ENCODE measurements at regions not wholly inside any gene's neighbourhood (a gene's known extent, or its start where the extent isn't known, plus 50 kb on each side); places are given as distances from the start of the nearest gene placed in this dataset.
A peak's percentile ranks its signal among the peaks of the same experiment; 100 is the strongest.

DNA sequence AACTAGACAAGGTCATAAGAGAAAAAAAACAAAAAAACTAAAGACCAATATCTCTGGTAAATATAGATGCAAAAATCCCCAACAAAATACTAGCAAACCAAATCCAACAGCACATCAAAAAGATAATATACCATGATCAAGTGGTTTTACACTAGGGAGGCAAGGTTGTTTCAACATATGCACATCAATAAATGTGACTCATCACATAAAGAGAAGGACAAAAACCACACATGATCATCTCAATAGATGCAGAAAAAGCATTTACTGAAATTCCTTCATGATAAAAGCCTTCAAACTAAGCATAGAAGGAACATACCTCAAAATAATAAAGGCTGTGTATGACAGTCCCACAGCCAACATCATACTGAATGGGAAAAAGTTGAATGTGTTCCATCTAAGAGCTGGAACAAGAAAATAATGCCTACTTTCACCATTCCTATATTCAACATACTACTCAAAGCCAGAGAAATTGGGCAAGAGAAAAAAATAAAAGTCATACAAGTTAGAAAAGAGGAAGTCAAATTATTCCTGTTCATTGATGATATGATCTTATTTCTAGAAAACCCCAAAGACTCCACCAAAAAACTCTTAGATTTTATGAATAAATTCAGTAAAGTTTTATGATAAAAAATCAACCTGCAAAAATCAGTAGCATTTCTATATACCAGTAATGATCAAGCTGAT is 72.2 kb upstream of the FAM169A start:
- TF ChIP-seq, protein P1, sequence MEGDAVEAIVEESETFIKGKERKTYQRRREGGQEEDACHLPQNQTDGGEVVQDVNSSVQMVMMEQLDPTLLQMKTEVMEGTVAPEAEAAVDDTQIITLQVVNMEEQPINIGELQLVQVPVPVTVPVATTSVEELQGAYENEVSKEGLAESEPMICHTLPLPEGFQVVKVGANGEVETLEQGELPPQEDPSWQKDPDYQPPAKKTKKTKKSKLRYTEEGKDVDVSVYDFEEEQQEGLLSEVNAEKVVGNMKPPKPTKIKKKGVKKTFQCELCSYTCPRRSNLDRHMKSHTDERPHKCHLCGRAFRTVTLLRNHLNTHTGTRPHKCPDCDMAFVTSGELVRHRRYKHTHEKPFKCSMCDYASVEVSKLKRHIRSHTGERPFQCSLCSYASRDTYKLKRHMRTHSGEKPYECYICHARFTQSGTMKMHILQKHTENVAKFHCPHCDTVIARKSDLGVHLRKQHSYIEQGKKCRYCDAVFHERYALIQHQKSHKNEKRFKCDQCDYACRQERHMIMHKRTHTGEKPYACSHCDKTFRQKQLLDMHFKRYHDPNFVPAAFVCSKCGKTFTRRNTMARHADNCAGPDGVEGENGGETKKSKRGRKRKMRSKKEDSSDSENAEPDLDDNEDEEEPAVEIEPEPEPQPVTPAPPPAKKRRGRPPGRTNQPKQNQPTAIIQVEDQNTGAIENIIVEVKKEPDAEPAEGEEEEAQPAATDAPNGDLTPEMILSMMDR (IDR thresholded peaks at IDR 0.05; ENCODE audit: unreplicated experiment), result no peak
- H3K4me3 Mint-ChIP-seq (ENCODE audit: unreplicated experiment), result no peak overlapping the region
- no peaks in the 10 kb centered on the region for H3K27me3 Mint-ChIP-seq (ENCODE audit: unreplicated experiment)
- no peaks in the 10 kb centered on the region for H3K36me3 Mint-ChIP-seq (ENCODE audit: low read depth, unreplicated experiment)
- DNase-seq (ENCODE audit: low spot score), result no peak
- H3K4me1 Mint-ChIP-seq (ENCODE audit: unreplicated experiment), result peaks cover 24% of the 10 kb centered on the region
- H3K27ac Mint-ChIP-seq (ENCODE audit: unreplicated experiment), result no peak overlapping the region
- H3K9me3 Mint-ChIP-seq (ENCODE audit: unreplicated experiment), result no peaks in the 10 kb centered on the region

DNA sequence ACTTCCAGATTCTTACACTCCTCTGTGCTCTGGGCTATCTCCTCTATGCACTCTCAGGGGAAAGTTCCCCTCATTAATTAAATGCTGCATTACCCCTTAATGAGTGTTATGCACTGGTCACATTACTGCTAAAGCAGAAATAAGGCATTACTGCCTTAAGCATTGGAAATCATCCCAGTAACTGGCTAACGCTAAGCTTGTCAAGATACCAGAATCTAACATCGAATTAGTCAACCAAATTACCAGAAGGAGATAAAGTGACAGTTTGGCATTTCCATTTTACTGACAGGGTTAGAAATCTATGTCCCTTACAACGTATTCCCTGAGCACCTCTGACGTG is 69.5 kb upstream of the FAM169A start:
- Mint-ChIP-seq H3K4me1 (ENCODE audit: unreplicated experiment) (peaks cover 31% of the 10 kb centered on the region), H3K9me3 (ENCODE audit: unreplicated experiment) (no peaks in the 10 kb centered on the region), H3K27me3 (ENCODE audit: unreplicated experiment) (no peaks in the 10 kb centered on the region), H3K36me3 (ENCODE audit: low read depth, unreplicated experiment) (no peaks in the 10 kb centered on the region), H3K27ac (ENCODE audit: unreplicated experiment) (peak overlapping the region; percentile 45), H3K4me3 (ENCODE audit: unreplicated experiment) (no peak overlapping the region)
- no peak for DNase-seq (ENCODE audit: low spot score)
- TF ChIP-seq, protein P1 (IDR thresholded peaks at IDR 0.05; ENCODE audit: unreplicated experiment), result no peak

DNA sequence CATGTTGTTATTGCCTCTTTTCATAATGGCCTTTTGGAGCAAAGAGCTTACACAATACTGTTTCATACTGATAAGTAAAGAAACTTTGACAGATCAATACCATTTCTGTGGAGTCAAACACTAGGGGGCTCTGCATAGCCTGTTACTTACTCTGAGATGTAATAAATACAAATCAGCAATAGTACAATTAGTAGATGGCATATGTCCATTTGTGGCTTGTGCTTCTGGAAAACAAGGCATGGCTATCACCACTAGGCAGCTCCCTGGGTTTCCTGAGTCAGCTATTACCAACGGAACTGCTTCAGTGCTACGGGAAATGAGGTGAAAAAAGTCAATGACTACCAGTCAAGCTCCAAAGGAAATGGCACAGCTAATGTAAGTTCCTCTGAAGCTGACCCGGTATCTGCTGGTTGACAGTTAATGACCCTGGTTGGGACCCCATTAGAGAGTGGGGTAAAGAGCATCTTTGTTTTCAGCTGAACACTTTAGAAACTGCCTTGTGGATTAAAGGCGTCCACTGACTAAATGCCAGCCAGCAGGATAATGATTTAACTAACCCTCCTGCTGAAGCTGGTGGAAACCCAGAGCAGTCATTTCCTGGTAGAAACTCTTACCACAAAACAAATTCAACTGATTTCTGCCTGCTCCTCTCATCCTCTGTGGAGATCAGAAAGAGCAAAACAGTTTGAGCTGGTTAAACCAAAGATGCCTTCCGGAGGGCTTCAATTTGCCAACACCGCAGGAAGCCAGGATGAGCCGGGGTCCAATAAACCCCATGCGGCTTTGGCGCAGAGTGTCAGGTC is 69.0 kb upstream of the FAM169A start:
- Mint-ChIP-seq H3K9me3 (ENCODE audit: unreplicated experiment) (no peaks in the 10 kb centered on the region), H3K4me3 (ENCODE audit: unreplicated experiment) (peak overlapping the region; percentile 0), H3K36me3 (ENCODE audit: low read depth, unreplicated experiment) (no peaks in the 10 kb centered on the region), H3K27ac (ENCODE audit: unreplicated experiment) (peak overlapping the region; percentile 75), H3K4me1 (ENCODE audit: unreplicated experiment) (peaks cover 31% of the 10 kb centered on the region), H3K27me3 (ENCODE audit: unreplicated experiment) (peaks cover 1% of the 10 kb centered on the region)
- peak; percentile 8 for DNase-seq (ENCODE audit: low spot score)
- TF ChIP-seq, protein P1 (IDR thresholded peaks at IDR 0.05; ENCODE audit: unreplicated experiment), result peak; percentile 13

DNA sequence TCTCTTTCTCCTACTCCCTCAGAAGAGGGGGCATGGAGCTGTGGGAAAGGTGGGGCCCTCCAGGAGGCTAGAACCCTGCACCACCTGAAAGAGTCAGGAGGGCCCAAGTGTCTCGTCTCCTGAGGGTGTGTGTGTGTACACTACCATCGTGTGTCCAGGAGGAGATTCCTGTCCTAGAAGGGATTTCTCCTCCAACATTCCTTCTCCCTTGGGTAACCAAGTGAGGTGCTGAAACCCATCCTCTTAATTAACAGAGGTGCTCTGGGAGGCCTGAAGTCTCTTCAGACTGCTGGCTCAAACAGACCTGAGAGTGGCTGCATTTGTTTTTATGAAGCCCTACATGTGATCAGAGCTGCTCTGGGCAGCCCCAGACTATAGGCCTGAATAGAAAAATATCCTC is 61.1 kb upstream of the FAM169A start:
- Mint-ChIP-seq H3K4me3 (ENCODE audit: unreplicated experiment) (no peak overlapping the region), H3K36me3 (ENCODE audit: low read depth, unreplicated experiment) (no peaks in the 10 kb centered on the region), H3K4me1 (ENCODE audit: unreplicated experiment) (no peaks in the 10 kb centered on the region), H3K27me3 (ENCODE audit: unreplicated experiment) (peaks cover 1% of the 10 kb centered on the region), H3K27ac (ENCODE audit: unreplicated experiment) (no peak overlapping the region), H3K9me3 (ENCODE audit: unreplicated experiment) (no peaks in the 10 kb centered on the region)
- no peak for DNase-seq (ENCODE audit: low spot score)
- TF ChIP-seq, protein P1 (IDR thresholded peaks at IDR 0.05; ENCODE audit: unreplicated experiment), result no peak

DNA sequence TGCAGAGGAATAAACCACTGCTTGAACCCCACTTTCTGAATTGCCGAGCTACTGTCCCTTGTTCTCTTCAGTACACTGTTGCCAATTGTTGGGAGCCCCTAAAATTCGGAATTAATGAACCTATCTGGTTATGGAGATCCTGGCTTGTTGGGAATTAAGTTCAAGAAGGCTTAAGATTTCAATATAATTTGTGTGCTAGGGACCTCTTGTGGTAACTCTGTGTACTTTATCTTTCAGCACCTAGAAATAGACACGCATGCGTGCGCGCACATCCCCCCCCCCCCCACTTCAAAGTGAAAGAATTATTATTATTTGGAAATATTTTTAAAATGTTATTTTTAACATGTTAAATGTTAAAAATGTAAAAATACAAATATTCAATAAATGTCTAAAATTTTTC is 53.3 kb upstream of the FAM169A start:
- H3K9me3 Mint-ChIP-seq (ENCODE audit: unreplicated experiment), result no peaks in the 10 kb centered on the region
- DNase-seq (ENCODE audit: low spot score), result no peak
- H3K4me3 Mint-ChIP-seq (ENCODE audit: unreplicated experiment), result no peak overlapping the region
- no peaks in the 10 kb centered on the region for H3K36me3 Mint-ChIP-seq (ENCODE audit: low read depth, unreplicated experiment)
- TF ChIP-seq, protein P1 (IDR thresholded peaks at IDR 0.05; ENCODE audit: unreplicated experiment), result peak; percentile 76
- H3K27me3 Mint-ChIP-seq (ENCODE audit: unreplicated experiment), result no peaks in the 10 kb centered on the region
- H3K27ac Mint-ChIP-seq (ENCODE audit: unreplicated experiment), result no peak overlapping the region
- H3K4me1 Mint-ChIP-seq (ENCODE audit: unreplicated experiment), result no peaks in the 10 kb centered on the region
